Hematopoietic multipotent progenitor cell treated with erythropoietin and hydrocortisone succinate and interleukin-3 and kit ligand, for 4 days (in vitro differentiated cells): ENCODE measurements at regions not wholly inside any gene's neighbourhood (a gene's known extent, or its start where the extent isn't known, plus 50 kb on each side); places are given as distances from the start of the nearest gene placed in this dataset.
"Not testable (repeated sequence)": the region's sequence is repeated elsewhere in the genome, so short reads cannot be mapped to it uniquely, and the experiment has no call there.

Source experiments
- DNase-seq: peaks from one replicate; pipeline ENCODE4 v3.0.0-alpha.2; 2015

DNA sequence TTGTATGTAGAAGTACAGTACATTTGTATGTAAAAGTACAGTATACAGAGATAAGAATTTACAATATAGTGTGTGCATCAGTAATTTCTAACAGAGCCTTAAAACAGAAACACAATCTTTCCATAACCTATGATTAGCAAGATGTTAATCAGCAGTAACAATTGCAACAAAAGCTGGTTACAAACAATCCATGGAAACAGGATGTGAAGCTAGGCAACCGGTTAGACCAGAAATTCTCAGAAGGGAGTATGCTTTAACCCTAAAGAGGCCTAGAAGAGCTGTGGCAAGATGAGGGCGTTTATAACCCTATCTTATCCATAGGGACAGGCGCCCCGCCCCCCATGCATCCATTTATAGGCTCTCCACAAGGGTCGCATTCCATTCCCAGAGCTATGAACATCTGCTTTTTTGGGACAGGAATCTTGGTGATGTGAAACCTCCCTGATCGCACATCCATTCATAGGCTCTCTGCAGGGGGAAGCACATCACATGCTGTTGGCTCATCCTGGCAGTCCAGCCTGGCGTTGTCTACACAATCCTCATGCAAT lies 180.3 kb downstream of the PDGFRA start:
- DNase-seq: not testable (repeated sequence)

DNA sequence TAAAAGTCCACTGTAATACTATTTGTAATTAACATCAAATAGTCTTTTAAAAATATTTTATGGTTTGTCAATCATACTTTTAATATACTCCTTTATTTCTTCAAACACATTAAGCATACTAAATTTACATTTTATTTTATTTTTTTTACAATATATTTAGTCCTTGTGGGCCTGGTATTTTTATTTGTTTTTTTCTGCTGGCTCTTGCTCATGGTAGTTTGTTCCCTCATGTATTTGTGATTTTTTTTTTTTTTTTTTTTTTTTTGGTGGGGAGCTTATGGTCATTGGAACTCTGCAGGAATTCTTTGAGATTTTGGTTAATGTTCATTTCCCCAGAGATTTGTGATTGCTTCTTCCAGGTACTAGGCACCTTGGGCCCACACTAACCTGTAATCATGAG lies 185.5 kb downstream of the PDGFRA start:
- DNase-seq: no peak

DNA sequence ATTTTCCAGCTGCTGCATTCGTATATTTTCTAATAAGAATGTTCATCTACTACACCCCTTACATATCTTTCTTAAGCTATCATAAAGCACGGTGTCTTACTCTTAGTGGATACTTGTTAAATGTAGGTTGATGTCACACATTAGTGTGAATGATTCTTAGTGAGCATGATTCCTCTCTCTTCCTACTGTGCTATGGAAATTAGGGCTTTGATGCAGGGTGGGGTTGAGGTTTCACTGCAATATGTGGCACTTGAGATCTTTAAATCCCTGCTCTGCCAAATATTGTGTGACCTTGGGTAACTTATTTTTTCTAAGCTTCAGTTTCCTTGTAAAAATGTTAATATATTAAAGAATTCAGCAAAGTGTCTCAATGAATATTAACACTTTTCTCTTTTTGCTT lies 188.4 kb downstream of the PDGFRA start:
- DNase-seq: no peak

DNA sequence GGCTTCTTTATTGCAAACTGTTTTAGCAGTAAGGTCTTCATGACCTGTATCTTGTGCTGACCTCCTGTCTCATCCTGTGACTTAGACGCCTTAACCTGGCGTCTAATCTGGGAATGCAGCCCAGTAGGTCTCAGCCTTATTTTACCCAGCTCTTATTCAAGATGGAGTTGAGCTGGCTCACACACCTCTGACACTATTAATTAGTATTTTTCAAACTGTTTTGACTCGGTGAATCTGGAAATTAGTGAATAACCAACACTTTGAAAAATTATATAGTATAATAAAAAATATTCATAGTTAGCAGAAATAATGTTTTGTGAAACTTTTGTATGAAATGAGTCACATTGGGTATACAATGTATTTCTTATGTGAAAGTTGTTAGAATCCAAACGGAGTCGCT lies 189.4 kb downstream of the PDGFRA start:
- no peak for DNase-seq

DNA sequence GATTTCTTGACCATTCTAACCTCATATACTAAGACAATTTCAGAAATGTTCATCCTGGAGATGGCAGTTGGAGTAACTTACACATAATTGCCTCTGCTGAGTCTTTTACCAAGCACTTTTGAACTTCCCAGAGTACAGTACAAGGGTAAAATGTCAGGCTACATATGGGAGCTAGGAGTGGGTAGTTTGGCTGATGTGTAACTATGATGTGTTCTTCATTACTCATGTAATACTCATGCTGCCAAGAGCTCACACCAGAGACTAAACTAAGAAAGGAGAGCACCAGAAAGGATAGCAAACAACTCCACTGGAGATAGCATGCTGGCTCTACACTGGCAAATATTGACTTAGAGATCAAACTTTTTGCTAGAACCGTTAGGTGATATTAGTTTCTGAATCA lies 194.0 kb downstream of the PDGFRA start:
- DNase-seq: no peak

DNA sequence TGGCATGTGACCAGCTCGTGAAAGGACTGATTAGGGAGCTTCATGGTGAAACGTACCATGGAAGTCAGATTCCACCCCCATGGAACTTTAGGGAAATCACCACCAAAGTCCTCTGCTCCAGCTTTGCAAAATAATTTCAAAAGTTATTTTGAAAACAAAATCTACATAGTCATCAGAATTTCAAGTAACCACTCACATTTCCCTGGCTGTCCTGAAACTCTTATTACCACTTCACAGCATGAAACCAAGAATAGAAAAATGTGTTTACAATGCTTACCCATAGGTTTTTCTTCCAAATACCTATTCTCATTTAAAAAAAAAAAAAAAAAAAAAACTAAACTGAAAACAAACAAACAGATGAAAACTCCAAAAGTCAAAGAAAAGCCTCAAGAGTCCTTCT lies 198.7 kb downstream of the PDGFRA start:
- DNase-seq: no peak

DNA sequence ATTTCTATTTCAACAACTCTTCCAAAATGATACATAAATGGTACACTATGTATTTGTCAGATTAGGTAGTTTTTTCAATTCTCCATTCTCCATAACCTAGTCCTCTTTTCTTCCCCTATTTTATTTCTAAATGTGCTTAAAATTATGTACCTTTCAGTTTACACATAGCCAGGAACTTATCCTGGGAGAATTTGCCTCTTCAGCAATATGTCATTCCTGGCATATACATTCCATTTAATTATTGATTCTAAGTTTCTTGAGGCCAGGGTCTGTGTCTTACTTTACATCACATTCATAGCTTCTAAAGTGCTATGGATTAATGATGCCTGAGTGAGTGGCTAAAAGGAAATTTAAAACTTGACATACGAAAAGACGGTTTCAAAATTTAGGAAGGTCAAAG lies 199.8 kb downstream of the PDGFRA start:
- no peak for DNase-seq

DNA sequence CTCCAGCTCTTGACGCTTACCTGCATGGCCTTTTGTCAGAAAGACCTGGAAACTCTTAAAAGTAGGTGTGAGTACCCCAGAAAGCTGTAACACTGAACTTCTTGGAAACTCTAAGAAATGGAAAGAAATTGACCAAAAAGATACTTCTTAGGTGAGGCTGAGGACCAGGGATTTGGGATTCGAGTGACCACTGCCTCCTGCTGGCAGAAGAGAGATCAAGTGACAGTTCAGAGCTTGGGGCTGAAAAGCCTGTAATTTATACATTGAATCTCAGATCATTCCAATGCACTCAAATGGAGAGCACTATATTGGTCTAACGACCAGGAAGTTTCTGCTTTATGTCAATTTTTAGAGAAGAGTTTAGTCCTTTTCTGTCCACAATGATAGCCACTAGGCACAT lies 204.6 kb downstream of the PDGFRA start:
- DNase-seq: peak; percentile 44

DNA sequence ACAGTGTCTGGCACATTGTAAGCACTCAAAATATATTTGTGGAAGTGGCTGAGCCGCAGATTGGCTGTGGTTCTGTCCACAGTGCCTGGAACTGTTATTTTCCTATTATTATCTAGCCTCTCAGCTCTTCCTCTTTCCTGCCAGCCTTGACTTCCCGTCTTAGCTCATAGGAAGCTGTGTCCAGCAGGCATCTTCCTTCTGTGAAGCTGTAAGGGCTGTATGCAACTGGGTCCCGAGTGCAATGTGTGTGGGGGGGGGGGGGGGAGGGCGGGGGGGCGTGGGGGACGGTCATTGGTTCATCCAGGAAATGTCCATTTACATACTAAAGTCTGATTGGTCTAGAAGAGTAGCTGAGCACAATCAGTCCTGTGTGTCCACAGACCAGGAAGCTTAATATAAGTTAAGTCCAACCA lies 210.7 kb downstream of the PDGFRA start:
- peak; percentile 82 for DNase-seq

DNA sequence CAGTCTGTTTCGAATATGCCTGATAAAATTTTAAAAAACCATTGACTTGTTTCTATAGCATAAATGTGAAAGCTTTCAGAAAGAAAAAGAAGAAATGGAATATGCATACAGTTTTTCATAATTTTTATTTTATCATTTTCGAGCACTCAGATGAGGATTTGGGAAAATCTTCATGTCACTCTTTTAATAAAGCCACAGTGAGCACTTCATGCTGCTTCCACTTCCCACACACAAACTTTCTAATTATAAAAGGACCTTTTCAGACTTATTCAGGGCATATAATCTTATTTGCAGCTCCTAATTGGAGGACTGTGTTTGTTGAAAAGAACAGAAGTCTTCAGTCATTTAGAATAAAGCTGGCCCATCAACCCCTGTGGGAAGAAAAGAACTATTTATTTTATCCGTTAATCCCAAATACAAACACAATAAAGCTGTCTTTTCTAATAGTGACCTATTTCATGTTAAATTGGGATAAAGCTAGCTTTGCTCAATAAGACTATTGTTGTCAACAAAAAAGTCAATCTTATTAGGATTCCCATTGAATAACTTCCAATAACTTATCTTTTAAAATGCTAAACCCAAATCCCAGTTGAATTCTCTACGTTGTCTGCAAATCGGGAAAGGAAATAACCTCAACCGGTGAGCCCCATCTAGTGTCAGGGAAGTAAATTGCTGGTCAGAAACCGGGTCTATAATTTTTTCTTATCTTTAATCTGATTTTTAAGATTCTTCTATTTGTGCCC lies 211.5 kb downstream of the PDGFRA start:
- DNase-seq: peak; percentile 74

DNA sequence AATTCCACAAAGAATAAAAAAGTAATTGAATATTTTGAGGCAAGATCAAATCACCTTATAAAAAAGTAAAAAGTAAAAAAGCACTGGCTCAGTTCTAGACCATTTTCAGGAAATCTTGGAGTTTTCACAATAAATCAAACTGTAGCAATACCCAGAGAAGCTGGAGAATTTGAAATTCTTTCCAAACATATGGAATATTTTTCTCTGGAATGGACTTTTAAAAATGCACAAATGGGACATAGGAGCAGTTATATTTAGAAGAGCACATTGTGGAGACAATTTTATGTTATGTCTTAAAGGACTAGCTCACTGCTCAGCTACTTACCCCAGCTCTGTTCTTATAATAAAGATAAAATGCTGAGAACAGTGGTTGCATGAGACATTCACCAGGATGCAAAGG lies 211.9 kb upstream of the KIT start:
- DNase-seq: no peak

DNA sequence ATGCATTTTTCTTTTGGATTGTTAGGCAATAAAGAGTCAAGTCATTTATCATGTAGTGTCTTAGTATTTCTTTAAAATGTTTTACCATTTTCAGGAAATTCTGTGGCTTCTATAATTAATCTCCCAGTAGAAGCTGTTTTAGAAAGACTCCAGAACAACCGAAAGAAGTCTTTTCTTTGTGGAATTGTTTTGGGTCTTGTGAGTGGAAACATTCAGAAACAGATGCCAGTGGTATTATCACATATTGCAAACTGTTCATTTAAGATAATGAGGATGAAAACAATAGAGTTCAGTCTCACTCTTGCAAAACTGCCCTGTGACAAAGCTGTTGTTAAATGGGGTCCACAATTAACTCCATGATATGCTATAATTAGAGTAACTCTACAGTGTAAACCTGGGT lies 211.2 kb upstream of the KIT start:
- DNase-seq: peak; percentile 50

DNA sequence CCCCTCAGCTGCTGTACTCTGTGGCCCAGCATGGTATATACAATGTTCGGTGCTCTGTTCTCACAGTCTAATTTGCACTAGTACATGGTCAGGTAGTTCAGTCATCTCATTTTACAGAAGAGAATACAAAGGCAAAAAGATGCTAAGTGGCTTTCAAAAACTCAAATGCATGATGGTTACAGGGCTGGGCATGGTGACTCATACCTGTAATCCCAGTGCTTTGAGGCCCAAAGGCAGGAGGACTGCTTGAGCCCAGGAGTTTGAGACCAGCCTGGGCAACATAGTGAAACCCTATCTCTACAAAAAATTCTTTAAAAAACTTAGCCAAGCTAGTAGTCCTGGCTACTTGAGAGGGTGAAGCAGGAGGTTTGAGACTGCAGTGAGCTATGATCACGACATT lies 210.5 kb upstream of the KIT start:
- DNase-seq: no peak

DNA sequence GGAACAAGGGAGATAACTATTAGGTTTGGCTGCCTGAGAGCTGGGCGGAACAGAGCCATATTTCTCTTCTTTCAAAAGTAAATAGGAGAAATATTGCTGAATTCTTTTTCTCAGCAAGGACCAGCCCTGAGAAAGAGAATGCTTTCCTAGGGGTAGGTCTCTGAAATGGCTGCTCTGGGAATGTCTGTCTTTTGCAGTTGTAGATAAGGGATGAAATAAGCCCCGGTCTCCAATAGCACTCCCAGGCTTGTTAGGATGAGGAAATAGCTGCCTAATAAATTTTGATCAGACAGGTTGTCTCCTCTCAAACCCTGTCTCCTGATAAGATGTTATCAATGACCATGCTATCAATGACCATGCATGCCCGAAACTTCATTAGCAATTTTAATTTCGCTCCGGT lies 207.8 kb upstream of the KIT start:
- DNase-seq: no peak

DNA sequence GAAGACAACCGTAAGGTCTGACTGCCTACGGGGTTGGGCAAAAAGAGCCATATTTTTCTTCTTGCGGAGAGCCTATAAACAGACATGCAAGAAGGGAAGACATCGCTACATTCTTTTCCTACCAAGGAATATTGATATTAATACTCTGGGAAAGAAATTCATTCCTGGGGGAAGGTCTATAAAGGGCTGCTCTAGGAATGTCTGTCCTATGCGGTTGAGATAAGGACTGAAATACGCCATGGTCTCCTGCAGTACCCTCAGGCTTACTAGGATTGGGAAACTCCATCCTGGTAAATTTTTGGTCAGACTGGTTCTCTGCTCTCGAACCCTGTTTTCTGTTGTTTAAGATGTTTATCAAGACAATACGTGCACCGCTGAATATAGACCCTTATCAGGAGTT lies 190.8 kb upstream of the KIT start:
- not testable (repeated sequence) for DNase-seq

DNA sequence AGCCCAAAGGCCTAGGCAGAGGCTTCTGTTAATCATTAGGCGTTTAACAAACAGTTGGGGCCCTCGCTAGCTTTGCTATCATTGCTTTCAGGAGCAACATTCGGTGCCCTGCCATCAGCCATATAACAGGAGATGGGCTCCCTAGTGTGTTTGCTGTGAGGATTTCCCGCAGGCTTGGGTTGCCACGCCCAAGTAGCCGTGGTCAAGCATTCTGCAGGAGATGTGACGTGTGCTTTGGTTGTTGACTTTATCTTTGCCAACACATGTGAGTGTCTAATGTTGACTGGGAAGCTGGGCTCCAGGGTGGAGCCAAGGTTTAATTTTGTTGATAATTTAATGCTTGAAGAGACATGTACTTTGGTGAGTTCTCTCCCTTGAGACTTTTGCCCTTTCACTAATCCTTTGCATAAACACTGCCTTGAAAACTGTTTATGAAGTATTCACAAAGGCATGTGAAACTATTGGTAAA lies 184.6 kb upstream of the KIT start:
- DNase-seq: peak; percentile 94

DNA sequence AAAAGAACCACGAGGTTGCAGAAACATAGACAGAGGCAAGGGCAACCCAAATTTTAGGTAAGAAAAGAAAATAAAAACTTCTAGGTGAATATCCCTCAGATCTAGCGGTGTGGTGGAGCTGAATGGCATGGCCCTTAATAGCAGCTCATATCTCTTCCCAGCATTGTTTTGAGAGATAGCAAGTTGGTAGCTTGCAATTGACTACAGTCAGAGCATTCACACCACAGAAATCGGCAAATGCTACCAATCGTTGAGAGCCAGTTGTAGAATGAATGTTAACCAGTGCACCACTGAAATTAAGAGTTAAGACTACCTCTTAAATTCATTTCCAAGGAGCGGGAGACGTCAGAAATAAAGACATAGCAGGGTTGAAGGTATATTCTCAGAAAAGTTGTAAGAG lies 184.0 kb upstream of the KIT start:
- DNase-seq: peak; percentile 61

DNA sequence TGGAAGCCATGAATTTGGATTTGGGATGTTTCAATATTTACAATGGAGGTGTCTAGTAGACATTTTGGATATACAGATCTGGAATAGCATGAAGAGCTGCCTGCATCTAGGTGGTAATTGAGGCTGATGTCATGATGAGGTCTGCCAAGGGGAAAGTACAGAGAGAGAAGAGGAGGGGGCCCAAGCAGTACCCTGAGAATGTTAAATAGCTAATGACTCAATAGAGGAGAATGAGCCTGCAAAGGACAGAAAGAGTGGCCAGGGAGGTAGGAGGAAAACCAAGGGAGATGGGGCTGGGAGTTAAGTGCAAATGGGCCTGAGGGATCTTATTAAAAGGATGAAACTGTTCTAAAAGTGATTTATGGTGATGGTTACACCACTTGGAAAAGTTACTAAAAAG lies 182.2 kb upstream of the KIT start:
- DNase-seq: no peak

DNA sequence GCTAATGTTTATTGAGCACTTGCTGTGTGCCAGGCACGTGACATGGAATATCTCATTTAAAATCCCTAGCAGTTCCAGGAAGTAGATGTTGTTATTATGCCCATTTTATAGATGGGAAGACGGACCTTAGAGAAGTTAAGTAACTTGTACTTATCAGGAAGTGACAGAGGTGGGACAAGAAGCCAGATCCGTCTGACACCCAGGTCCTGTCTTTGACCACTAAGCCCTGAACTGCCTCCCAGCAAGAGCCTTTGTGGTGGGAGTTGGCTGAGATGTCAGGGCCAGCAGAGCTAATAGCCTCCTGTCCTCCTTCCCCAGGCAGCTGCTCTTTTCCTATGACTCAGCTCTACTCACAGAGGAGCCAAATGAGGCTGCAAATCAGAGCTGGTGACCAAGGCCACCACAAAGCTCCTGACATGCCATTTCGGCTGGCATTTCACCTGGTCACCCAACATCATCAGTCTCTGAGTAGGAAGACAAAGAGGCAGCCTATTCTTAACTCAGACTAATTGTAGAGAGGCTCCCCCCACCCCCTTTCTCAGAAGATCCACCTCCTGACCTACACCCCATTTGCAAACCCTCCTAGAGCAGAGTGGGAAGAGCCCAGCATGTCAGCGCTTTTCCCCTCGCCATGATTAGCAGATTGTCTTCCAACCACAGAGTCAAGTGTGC lies 175.1 kb upstream of the KIT start:
- DNase-seq: peak; percentile 56

DNA sequence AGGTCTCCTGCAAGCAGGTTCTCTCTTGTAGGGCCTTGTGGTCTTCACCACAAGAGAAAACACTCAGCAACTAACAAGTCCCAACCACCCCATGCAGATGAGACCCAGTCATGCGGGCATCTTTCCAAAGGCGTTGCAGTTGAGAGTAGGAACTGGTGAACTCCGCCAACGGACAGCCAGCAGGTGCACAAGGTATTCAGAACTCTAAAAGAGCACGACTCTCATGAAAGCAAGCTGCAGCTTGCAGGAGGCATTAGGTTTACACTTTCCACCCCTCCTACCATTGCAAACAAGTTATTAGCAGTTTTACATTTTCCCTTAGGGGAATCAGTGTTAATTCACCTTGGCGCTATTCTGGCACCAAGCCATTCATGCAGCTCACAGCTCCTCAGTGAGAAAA lies 173.4 kb upstream of the KIT start:
- no peak for DNase-seq

DNA sequence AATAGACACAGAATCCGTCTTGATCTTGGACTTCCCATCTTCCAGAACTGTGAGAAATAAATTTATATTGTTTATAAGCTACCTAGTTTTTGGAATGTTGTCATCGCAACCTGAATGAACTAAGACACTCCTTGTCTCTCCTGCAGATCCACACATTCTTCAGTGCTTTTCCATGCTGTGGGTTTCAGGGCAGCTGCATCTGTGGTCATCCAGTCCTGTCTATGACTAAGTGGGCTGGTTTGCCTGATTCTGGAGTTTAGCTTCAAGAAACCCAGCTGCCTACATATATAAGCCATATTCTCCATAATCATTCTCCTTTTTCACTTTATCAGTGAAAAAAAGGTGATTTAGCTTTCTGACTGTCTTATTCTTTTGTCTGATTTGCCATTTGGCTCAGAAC lies 170.3 kb upstream of the KIT start:
- DNase-seq: no peak

DNA sequence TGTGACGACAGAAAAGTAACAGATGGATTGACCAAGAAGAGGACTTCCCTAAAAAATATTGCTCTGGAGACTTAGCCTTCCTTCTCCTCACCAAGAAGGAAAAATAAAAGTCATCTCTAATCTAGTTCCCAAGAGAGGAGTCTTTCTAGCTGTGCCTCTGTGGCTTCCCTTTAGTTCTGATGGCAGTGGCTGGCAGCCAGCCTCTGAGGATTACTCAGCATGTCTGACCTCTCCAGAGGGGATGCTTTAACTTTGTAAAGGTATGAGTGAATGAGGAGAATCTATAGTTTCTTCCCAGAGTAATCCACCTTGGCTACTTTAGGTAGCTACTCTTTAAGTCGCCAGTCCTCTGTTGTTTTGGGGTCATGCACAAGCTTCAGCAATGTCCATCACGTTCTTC lies 163.9 kb upstream of the KIT start:
- peak; percentile 41 for DNase-seq

DNA sequence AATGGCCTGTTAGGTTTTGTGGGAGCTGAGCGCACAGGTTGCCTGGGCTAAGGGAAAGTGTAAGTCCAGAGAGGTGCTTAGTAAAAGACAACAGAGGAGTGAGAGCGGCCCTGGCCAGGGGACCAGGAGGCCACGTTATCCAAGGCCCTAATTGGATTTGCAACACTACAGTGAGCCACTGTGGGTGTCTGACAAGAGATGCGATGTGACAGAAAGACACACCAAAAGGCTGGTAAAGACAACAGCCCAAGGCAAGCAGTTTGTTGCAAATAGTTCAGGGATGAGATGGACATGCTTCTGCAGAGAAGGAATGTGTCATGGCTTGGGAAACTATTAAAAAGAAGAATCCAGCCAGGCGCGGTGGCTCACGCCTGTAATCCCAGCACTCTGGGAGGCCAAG lies 162.7 kb upstream of the KIT start:
- no peak for DNase-seq

DNA sequence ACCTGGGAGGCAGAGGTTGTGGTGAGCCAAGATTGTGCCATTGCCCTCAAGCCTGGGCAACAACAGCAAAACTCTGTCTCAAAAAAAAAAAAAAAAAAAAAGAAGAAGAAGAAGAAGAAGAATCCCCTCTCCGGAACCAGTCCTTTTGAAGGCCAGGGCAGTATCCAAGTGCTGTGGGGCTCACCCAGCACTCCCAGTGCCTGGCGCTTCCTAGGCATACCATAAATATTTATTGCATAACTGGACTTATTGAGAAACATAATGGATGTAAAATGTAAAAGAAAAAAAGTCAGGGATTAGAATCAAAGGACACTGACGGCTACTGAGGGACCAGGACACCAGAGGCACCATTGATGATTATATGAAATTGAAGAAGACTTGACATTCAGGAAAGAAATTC lies 162.1 kb upstream of the KIT start:
- no peak for DNase-seq

DNA sequence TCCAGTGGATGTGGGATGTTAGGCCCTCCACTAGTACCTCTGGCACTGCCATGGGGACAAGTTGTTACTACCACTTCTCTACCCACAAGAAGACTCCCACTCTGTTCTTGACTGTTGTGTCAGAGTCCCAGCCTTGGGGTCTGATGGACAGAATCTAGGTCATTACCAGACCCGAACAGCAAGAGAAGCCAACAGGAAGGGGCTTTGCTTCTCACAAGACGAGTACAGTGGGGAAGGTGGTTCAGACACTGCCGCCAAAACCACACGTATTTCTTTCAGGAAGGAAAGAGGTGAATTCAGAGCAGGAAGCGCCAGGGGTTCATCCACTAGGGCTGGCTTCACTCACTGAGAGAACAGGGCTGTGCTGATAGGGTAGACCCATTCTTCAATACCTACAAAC lies 161.3 kb upstream of the KIT start:
- peak; percentile 27 for DNase-seq
